OCI-LY7 (cell line): ENCODE measurements at regions not wholly inside any gene's neighbourhood (a gene's known extent, or its start where the extent isn't known, plus 50 kb on each side); places are given as distances from the start of the nearest gene placed in this dataset.

Source experiments
- CTCF ChIP-seq: fragments of 200-600 bp; sonication (generic); conservative IDR thresholded peaks from 2 replicates; pipeline ENCODE4 v1.5.1; 2014; ENCODE audit warnings: mild to moderate bottlenecking, antibody characterized with exemption, low read length, moderate library complexity, mixed read lengths
- EZH2phosphoT487 ChIP-seq: fragments of 200-600 bp; sonication (generic); IDR thresholded peaks from 2 replicates; pipeline ENCODE4 v1.6.1; 2018; ENCODE audit warnings: low read depth, borderline replicate concordance, mild to moderate bottlenecking, mixed run types, antibody characterized with exemption, low read length, moderate library complexity, mixed read lengths

GRCh38 chr20:12255461-12255970 lies 337.8 kb downstream of the BTBD3 start:
- TF ChIP-seq CTCF = no peak
- no peak for TF ChIP-seq EZH2phosphoT487
